ENCODE measurements at regions not wholly inside any gene's neighbourhood (a gene's known extent, or its start where the extent isn't known, plus 50 kb on each side); places are given as distances from the start of the nearest gene placed in this dataset.

- ChIA-PET POLR2A (no interaction called here), CTCF (interaction anchor here (0.6 kb wide), 1 partner anchor 124 kb away, joined by 3 read pairs; no protein-coding TSS in a partner anchor)
- no peak for DNase-seq (ENCODE audit: low read depth)
- no peaks in the 10 kb centered on the region for H3K36me3 ChIP-seq (ENCODE audit: control insufficient read depth, insufficient read depth, low read length)
- H3K27me3 ChIP-seq (ENCODE audit: control insufficient read depth, insufficient read depth, low read length): no peaks in the 10 kb centered on the region
- H3K4me3 ChIP-seq (ENCODE audit: low read depth, low read length): no peak overlapping the region
- TF ChIP-seq, protein P1, sequence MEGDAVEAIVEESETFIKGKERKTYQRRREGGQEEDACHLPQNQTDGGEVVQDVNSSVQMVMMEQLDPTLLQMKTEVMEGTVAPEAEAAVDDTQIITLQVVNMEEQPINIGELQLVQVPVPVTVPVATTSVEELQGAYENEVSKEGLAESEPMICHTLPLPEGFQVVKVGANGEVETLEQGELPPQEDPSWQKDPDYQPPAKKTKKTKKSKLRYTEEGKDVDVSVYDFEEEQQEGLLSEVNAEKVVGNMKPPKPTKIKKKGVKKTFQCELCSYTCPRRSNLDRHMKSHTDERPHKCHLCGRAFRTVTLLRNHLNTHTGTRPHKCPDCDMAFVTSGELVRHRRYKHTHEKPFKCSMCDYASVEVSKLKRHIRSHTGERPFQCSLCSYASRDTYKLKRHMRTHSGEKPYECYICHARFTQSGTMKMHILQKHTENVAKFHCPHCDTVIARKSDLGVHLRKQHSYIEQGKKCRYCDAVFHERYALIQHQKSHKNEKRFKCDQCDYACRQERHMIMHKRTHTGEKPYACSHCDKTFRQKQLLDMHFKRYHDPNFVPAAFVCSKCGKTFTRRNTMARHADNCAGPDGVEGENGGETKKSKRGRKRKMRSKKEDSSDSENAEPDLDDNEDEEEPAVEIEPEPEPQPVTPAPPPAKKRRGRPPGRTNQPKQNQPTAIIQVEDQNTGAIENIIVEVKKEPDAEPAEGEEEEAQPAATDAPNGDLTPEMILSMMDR (IDR thresholded peaks at IDR 0.05; ENCODE audit: insufficient read depth, low read depth, low read length): no peak
Observed at GRCh38 chr19:30734669-30735068, 362.5 kb downstream of the ZNF536 start.

GRCh38 chr19:30733826-30734550, 361.8 kb downstream of the ZNF536 start:
- ChIA-PET POLR2A (no interaction called here), CTCF (no interaction called here)
- TF ChIP-seq, protein P1 (IDR thresholded peaks at IDR 0.05; ENCODE audit: insufficient read depth, low read depth, low read length): no peak
- no peak for DNase-seq (ENCODE audit: low read depth)
- H3K36me3 ChIP-seq (ENCODE audit: control insufficient read depth, insufficient read depth, low read length): no peaks in the 10 kb centered on the region
- no peaks in the 10 kb centered on the region for H3K27me3 ChIP-seq (ENCODE audit: control insufficient read depth, insufficient read depth, low read length)
- no peak overlapping the region for H3K4me3 ChIP-seq (ENCODE audit: low read depth, low read length)

DNA sequence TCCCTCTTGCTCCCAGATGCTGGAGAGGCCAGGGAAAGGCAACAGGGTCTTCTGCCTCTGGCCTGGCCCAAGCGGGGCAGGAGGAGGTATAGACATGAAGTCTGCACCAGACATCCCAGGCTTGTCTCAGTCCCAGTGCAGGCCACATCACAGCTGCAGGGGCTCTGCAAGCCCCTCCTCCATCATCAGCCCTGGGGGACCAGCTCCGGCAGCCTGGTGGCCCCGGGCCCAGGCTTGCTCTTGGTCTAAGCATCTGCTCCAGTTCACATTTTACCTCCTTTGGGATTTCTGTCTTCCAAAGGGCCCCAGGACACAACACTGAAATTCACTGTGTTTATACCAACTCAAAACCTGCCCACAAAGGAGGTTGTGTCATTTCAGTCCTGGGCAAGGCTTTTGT, 359.4 kb downstream of the ZNF536 start:
- no peak for DNase-seq (ENCODE audit: low read depth)
- TF ChIP-seq, protein P1 (IDR thresholded peaks at IDR 0.05; ENCODE audit: insufficient read depth, low read depth, low read length): no peak
- no peaks in the 10 kb centered on the region for H3K27me3 ChIP-seq (ENCODE audit: control insufficient read depth, insufficient read depth, low read length)
- no peaks in the 10 kb centered on the region for H3K36me3 ChIP-seq (ENCODE audit: control insufficient read depth, insufficient read depth, low read length)
- ChIA-PET CTCF (no interaction called here), POLR2A (no interaction called here)
- H3K4me3 ChIP-seq (ENCODE audit: low read depth, low read length): no peak overlapping the region

DNA sequence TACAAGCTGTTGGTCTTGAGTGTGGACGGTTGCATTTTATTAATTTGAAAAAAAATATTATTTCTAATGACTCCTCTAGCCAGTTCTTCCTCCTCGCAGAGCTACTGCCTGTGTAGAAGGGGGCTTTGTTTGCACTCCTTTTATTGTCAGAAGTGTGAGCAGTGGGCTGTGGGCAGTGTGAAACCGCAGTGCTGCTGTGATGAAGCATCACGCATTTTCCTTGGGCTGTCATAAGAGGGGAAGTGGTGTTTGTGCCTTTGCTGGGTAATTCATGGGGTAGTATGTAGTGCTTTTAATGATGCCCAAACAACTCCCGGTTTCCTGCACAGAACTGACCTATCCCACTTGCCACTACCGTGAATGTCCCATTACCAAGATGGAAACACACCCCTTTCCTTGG, 357.3 kb downstream of the ZNF536 start:
- TF ChIP-seq, protein P1 (IDR thresholded peaks at IDR 0.05; ENCODE audit: insufficient read depth, low read depth, low read length): no peak
- ChIA-PET POLR2A (no interaction called here), CTCF (no interaction called here)
- Histone ChIP-seq H3K36me3 (ENCODE audit: control insufficient read depth, insufficient read depth, low read length) (no peaks in the 10 kb centered on the region), H3K27me3 (ENCODE audit: control insufficient read depth, insufficient read depth, low read length) (no peaks in the 10 kb centered on the region), H3K4me3 (ENCODE audit: low read depth, low read length) (no peak overlapping the region)
- DNase-seq (ENCODE audit: low read depth): no peak

GRCh38 chr19:30722761-30723160, 350.6 kb downstream of the ZNF536 start:
- no peak overlapping the region for H3K4me3 ChIP-seq (ENCODE audit: low read depth, low read length)
- POLR2A ChIA-PET: no interaction called here
- no peaks in the 10 kb centered on the region for H3K36me3 ChIP-seq (ENCODE audit: control insufficient read depth, insufficient read depth, low read length)
- no peaks in the 10 kb centered on the region for H3K27me3 ChIP-seq (ENCODE audit: control insufficient read depth, insufficient read depth, low read length)
- TF ChIP-seq, protein P1 (IDR thresholded peaks at IDR 0.05; ENCODE audit: insufficient read depth, low read depth, low read length): no peak
- DNase-seq (ENCODE audit: low read depth): no peak
- CTCF ChIA-PET: no interaction called here
